AG04450 (cell line): ENCODE measurements at regions not wholly inside any gene's neighbourhood (a gene's known extent, or its start where the extent isn't known, plus 50 kb on each side); places are given as distances from the start of the nearest gene placed in this dataset.

ENCODE experiments used
- CTCF ChIA-PET: fragments of 300-600, 350-600 bp; formaldehyde crosslinking; extraction: SDS; loops from one replicate; lab custom pipeline; 2022; ENCODE audit warnings: antibody characterized with exemption, inconsistent platforms; lab: Charles Lee
- POLR2A ChIA-PET: fragments of 350-600 bp; formaldehyde crosslinking; extraction: SDS; loops from one replicate; lab custom pipeline; 2021; ENCODE audit warnings: antibody characterized with exemption, inconsistent platforms; lab: Yijun Ruan, JAX
- DNase-seq: peaks from one replicate; pipeline ENCODE4 v3.0.0-alpha.2; 2011; ENCODE audit warnings: low read depth, low spot score
- H3K27ac ChIP-seq: one replicate; pipeline ENCODE4 v1.5.1; 2012; ENCODE audit warnings: low read depth, low read length, control low read depth
- H3K27me3 ChIP-seq: one replicate; pipeline ENCODE4 v1.6.0; 2012; ENCODE audit warnings: low read length; ENCODE audit not compliant: control insufficient read depth, insufficient read depth
- H3K4me3 ChIP-seq: 2 replicates; pipeline ENCODE4 v1.5.1; 2011; ENCODE audit warnings: mild to moderate bottlenecking, low read depth, low read length, control low read depth
- H3K9me3 ChIP-seq: 2 replicates; pipeline ENCODE4 v1.5.1; 2012; ENCODE audit warnings: low read length; ENCODE audit not compliant: control insufficient read depth, insufficient read depth
- TF ChIP-seq, protein P1 (sequence below): IDR thresholded peaks from 2 replicates; pipeline ENCODE4 v1.5.1; 2011; ENCODE audit warnings: low read depth, low read length, control low read depth, inconsistent platforms

DNA sequence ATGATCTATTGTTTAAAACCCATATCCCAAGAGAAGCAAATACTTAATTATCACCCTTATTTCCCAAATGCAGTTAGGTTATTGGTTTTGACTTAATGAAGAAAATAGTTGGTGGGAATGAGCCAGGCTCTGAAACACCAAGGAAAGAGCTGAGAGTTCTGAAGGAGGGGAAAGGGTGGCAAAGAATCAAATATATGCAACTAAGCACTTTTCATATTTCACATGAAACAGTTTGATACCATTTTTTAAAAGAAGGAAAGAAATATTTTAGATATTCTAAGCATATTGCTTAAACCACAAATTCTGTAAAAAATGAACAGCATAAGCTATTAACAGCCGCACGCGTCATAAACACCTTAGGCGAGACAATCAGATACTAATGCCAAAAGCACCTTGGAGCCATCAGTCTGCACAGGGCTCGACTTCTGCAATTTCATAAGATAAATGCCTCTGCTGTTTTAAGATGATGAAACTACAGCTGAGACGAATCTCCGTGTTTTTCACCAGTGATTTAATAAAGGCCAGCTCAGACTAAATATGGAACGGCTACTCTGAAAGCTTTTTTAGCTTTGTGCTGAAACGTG, 371.7 kb downstream of the EN1 start:
- no peak overlapping the region for H3K27ac ChIP-seq
- TF ChIP-seq, protein P1, sequence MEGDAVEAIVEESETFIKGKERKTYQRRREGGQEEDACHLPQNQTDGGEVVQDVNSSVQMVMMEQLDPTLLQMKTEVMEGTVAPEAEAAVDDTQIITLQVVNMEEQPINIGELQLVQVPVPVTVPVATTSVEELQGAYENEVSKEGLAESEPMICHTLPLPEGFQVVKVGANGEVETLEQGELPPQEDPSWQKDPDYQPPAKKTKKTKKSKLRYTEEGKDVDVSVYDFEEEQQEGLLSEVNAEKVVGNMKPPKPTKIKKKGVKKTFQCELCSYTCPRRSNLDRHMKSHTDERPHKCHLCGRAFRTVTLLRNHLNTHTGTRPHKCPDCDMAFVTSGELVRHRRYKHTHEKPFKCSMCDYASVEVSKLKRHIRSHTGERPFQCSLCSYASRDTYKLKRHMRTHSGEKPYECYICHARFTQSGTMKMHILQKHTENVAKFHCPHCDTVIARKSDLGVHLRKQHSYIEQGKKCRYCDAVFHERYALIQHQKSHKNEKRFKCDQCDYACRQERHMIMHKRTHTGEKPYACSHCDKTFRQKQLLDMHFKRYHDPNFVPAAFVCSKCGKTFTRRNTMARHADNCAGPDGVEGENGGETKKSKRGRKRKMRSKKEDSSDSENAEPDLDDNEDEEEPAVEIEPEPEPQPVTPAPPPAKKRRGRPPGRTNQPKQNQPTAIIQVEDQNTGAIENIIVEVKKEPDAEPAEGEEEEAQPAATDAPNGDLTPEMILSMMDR: no peak
- H3K27me3 ChIP-seq: peaks cover 3% of the 10 kb centered on the region
- CTCF ChIA-PET: no interaction called here
- H3K4me3 ChIP-seq: no peak overlapping the region
- POLR2A ChIA-PET: no interaction called here
- no peak for DNase-seq
- no peaks in the 10 kb centered on the region for H3K9me3 ChIP-seq

DNA sequence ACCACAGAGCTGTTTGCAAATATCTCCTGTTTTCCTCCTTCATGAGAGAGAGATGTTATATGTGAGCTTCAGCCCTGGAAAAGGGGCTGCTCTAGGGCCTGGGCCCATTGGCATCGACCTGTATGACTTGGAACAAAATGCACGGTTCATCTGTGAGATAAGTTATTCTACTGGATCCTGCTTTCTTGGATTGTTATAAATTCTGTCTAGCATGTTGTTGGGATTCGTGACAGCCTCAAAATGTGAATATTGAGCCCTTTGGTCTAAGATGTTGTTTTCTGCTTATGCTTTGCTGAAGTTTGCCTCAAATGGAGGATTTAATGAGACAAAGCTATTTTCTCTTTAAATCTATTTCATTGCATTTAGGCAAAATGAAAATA, 372.9 kb downstream of the EN1 start:
- H3K9me3 ChIP-seq: no peaks in the 10 kb centered on the region
- TF ChIP-seq, protein P1: no peak
- POLR2A ChIA-PET: no interaction called here
- no peak for DNase-seq
- no peak overlapping the region for H3K4me3 ChIP-seq
- no peak overlapping the region for H3K27ac ChIP-seq
- peaks cover 3% of the 10 kb centered on the region for H3K27me3 ChIP-seq
- CTCF ChIA-PET: no interaction called here

DNA sequence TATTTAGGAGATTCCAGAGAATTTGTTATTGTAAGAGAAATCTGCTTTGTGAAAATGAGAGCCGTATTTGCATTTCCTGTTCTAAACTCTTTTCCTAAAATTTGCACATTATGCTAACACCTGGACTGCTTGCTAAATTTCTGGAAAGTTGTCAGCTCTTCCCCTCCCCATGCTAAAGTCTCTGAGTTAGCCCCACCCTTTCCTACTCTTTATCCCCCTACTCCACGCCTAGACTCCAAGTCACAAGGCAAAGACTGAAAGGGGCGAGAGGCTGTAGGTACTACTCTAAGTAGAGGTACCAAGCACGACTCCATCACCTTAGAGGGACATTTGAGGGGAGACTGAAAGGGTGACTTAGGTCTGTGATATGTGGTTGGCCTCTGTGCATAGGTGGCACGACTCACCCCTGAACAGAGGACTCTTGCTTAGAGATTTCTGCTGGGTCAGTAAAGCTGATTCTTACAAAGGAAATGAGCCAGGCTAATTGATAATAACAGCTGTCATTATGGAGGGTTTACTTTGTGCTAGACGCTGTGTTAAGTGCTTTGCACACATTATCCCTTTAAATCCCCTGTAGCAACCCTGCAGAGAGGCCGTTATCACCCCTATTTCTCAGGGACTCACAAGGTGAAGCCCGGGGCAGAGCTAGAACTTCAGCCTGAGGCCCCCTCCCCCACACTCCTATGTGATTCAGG, 373.5 kb downstream of the EN1 start:
- CTCF ChIA-PET: interaction anchor here (1.1 kb wide), 1 partner anchor 381 kb away, joined by 3 read pairs; no protein-coding TSS in a partner anchor
- POLR2A ChIA-PET: no interaction called here
- H3K4me3 ChIP-seq: no peak overlapping the region
- H3K27me3 ChIP-seq: peaks cover 3% of the 10 kb centered on the region
- DNase-seq: no peak
- no peaks in the 10 kb centered on the region for H3K9me3 ChIP-seq
- TF ChIP-seq, protein P1: no peak
- H3K27ac ChIP-seq: no peak overlapping the region

DNA sequence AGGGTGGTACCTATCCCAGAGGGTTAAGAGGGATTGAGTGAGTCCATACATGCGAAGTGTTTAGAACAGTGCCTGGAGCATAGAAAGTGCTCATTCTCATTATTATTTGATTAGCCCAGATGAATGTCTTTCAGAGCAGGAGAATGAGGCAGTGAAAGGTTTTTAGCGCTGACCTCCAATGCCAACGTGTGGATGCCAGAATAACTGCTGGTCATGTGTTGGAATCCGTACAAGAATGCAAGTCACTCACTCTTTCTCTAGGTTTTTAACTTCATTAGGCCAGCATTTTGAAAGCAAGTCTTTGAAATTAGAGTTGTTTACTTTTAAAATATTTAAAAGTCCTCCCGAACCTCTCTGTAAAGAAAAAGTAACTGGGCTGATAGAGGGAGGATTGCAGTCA, 374.2 kb downstream of the EN1 start:
- ChIA-PET CTCF (interaction anchor here (1.1 kb wide), 1 partner anchor 382 kb away, joined by 3 read pairs; no protein-coding TSS in a partner anchor), POLR2A (no interaction called here)
- H3K27me3 ChIP-seq: peaks cover 3% of the 10 kb centered on the region
- no peak overlapping the region for H3K27ac ChIP-seq
- TF ChIP-seq, protein P1: no peak
- DNase-seq: no peak
- H3K4me3 ChIP-seq: no peak overlapping the region
- no peaks in the 10 kb centered on the region for H3K9me3 ChIP-seq

DNA sequence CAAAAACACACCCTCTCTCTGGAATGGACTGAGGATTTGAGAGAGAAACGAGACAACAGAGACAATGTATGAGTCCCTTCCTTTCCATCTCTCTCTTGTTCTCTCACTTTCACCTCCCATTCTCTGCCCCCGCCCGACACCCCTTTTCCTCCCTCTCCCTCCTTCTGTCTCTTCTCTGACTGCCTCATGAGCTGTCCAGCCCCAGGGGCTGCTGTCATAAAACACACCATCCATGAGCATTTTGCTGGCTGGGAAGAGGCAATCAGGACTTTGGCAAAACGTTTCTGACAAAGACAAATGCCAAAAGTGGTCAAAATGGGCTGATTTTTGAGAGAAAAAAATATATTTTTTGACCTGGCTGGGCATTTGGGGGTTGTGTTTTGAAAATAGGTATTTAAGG, 377.2 kb downstream of the EN1 start:
- no peaks in the 10 kb centered on the region for H3K9me3 ChIP-seq
- no peak for DNase-seq
- H3K4me3 ChIP-seq: no peak overlapping the region
- H3K27me3 ChIP-seq: peaks cover under 1% of the 10 kb centered on the region
- H3K27ac ChIP-seq: no peak overlapping the region
- TF ChIP-seq, protein P1: no peak
- CTCF ChIA-PET: no interaction called here
- POLR2A ChIA-PET: no interaction called here
